Tibial artery (tissue), 4 donors: ENCODE measurements at regions not wholly inside any gene's neighbourhood (a gene's known extent, or its start where the extent isn't known, plus 50 kb on each side); places are given as distances from the start of the nearest gene placed in this dataset.

Experiments used
- DNase-seq, 2 donors: peaks; one replicate each; pipeline ENCODE4 v3.0.0-alpha.2; 2019
- H3K27ac ChIP-seq, 2 donors: fragments of 200-600 bp; sonication (generic) in 1 of 2; 1 replicate in 1 of 2; 2 replicates in 1 of 2; pipeline ENCODE4 v1.5.1; 2018 to 2019; ENCODE audit warnings: mild to moderate bottlenecking in 1 of 2
- H3K27me3 ChIP-seq, 2 donors: fragments of 200-600 bp; sonication (generic) in 1 of 2; one replicate each; pipeline versions ENCODE4 v1.5.1 to v1.6.0; 2016 to 2019
- H3K36me3 ChIP-seq, 3 donors: fragments of 200-600 bp; sonication (generic) in 2 of 3; one replicate each; pipeline ENCODE4 v1.5.1; 2016 to 2019; ENCODE audit warnings: mild to moderate bottlenecking in 2 of 3
- H3K4me1 ChIP-seq, 4 donors: fragments of 200-600 bp; sonication (generic) in 2 of 4; 1 replicate in 3 of 4; 2 replicates in 1 of 4; pipeline ENCODE4 v1.5.1; 2016 to 2019
- H3K4me3 ChIP-seq, 2 donors: fragments of 200-600 bp; sonication (generic) in 1 of 2; 1 replicate in 1 of 2; 2 replicates in 1 of 2; pipeline ENCODE4 v1.5.1; 2018 to 2019; ENCODE audit warnings: mild to moderate bottlenecking in 2 of 2
- H3K9me3 ChIP-seq, 3 donors: fragments of 200-600 bp; sonication (generic) in 1 of 3; one replicate each; pipeline ENCODE4 v1.5.1; 2016 to 2019
- intact Hi-C: fragments of 100-400 bp; cut with DNase I; formaldehyde crosslinking; loops from one replicate; pipeline ENCODE4 v1.15.0; 2023; ENCODE audit warnings: low total_unique reads
- TF ChIP-seq, protein P1 (sequence below), 2 experiments: fragments of 200-600 bp in 1 of 2; fragments of 450-650 bp in 1 of 2; IDR thresholded peaks; one replicate each; pipeline ENCODE4 v1.5.1; 2017 to 2019; ENCODE audit warnings: antibody characterized with exemption in 2 of 2, mild to moderate bottlenecking in 1 of 2, moderate library complexity in 1 of 2

DNA sequence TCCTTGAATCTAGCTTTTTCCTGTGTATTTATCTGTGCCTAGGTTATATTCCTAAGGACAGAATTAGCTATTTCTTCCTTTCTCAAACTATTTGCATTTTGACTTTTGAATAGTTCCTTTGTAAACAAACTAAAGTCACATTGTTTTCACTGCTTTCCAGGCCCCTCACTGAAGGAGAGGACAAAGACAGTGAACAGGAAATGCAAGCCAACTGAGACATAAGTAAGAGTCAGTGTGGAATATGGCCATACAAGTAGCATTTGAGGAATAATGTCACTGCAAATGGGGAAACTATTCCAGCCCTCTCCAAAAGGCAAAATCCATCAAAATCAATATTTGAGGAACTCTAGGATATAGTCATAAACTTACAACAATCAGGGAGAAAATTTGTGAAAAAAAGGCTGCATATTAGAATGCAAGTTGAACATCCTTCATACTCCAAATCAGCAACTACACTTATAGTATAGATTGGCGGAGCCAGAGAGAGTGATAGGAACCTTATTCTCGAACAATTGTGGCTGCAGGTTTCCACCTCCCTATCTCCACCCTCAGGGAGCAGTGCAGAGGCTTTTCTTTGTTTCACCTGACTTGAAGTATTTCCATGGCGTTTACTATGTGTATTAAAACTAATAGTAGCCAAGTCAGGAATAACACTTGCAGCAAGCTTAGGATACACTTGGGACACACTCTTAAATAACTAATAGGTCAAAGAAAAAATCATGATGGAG lies 1110.4 kb upstream of the ADGRL3 start:
- intact Hi-C loops, result no loop called here
- no peak overlapping the region for H3K27ac ChIP-seq
- H3K9me3 ChIP-seq, result no peaks in the 10 kb centered on the region
- no peaks in the 10 kb centered on the region for H3K4me1 ChIP-seq
- no peak for DNase-seq
- no peak overlapping the region for H3K4me3 ChIP-seq
- TF ChIP-seq, protein P1, sequence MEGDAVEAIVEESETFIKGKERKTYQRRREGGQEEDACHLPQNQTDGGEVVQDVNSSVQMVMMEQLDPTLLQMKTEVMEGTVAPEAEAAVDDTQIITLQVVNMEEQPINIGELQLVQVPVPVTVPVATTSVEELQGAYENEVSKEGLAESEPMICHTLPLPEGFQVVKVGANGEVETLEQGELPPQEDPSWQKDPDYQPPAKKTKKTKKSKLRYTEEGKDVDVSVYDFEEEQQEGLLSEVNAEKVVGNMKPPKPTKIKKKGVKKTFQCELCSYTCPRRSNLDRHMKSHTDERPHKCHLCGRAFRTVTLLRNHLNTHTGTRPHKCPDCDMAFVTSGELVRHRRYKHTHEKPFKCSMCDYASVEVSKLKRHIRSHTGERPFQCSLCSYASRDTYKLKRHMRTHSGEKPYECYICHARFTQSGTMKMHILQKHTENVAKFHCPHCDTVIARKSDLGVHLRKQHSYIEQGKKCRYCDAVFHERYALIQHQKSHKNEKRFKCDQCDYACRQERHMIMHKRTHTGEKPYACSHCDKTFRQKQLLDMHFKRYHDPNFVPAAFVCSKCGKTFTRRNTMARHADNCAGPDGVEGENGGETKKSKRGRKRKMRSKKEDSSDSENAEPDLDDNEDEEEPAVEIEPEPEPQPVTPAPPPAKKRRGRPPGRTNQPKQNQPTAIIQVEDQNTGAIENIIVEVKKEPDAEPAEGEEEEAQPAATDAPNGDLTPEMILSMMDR (IDR thresholded peaks at IDR 0.05), result no peak
- no peaks in the 10 kb centered on the region for H3K27me3 ChIP-seq
- H3K36me3 ChIP-seq, result no peaks in the 10 kb centered on the region

DNA sequence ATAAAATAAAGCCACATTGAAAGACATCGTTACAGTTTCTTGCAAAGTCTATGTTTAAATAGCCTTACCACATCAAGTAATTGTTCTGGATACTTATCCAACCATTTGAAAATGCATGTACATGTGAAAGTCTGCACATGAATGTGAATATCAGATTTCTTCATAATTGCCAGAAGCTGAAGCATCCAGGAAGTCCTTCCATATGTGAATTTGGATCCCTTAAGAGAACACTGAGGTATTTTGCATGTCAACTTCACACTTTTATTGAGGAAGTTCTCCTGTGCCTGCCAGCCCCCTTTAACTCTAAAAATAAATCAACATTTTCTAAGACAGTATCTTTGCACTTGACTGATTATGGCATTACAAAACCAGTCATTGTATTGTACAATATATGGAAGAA lies 1103.5 kb upstream of the ADGRL3 start:
- intact Hi-C loops, result no loop called here
- Histone ChIP-seq H3K27ac (no peak overlapping the region), H3K36me3 (no peaks in the 10 kb centered on the region), H3K9me3 (no peaks in the 10 kb centered on the region), H3K4me1 (no peaks in the 10 kb centered on the region), H3K27me3 (no peaks in the 10 kb centered on the region), H3K4me3 (no peak overlapping the region)
- TF ChIP-seq, protein P1 (IDR thresholded peaks at IDR 0.05), result no peak
- DNase-seq, result no peak

DNA sequence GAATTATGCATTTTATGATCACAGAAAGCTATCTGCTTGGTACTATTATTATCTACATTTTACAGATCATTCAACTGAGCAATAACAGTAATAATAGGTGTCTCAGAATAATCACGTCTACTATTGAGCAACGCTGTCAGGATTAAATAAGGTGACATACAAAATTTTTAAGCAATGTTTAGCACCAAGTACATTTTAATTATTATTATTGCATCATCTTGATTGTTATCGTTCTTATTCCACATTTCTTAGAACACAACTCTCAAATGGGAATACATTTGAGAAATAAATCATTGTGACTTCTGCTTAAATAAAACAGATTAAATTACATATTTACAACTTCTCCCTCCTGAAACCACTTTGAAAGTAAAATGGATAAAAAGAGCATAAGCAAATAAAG lies 1083.5 kb upstream of the ADGRL3 start:
- H3K27me3 ChIP-seq, result no peaks in the 10 kb centered on the region
- intact Hi-C loops, result no loop called here
- no peaks in the 10 kb centered on the region for H3K36me3 ChIP-seq
- H3K27ac ChIP-seq, result no peak overlapping the region
- no peaks in the 10 kb centered on the region for H3K9me3 ChIP-seq
- peaks cover 0 to 6% (median 0%) of the 10 kb centered on the region in 4 donors for H3K4me1 ChIP-seq
- TF ChIP-seq, protein P1 (IDR thresholded peaks at IDR 0.05), result no peak
- no peak overlapping the region for H3K4me3 ChIP-seq
- DNase-seq, result no peak

DNA sequence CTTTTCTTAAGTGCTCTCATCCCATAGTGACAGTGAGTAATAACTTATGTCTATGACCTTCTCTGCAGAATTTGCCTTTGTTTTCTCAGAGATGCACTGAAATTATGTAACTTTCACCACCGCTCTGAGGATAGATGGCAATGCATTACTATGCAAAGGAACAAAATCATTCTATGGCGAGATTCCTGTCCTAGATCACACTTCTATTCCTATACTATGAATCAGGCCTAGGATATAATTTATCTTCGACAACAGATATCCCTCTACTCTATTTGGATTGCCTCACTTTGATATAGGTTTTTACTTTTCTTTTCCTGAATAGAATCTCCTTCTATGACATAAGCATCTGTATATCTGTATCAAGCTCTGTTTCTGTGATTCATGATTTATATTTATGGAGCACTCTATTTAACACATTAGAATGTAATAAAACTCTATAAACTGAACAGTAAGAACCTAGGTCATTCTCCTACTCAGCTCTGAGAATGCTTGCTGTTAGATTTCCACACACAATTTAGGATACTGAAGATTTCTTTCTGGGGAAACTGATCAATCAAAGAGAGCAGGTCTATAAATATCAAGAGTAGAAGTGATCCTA lies 1082.3 kb upstream of the ADGRL3 start:
- Histone ChIP-seq H3K27ac (no peak overlapping the region), H3K4me3 (no peak overlapping the region), H3K4me1 (peaks cover 0 to 6% (median 0%) of the 10 kb centered on the region in 4 donors), H3K9me3 (no peaks in the 10 kb centered on the region), H3K36me3 (no peaks in the 10 kb centered on the region), H3K27me3 (no peaks in the 10 kb centered on the region)
- no peak for DNase-seq
- TF ChIP-seq, protein P1 (IDR thresholded peaks at IDR 0.05), result no peak
- intact Hi-C loops, result no loop called here

DNA sequence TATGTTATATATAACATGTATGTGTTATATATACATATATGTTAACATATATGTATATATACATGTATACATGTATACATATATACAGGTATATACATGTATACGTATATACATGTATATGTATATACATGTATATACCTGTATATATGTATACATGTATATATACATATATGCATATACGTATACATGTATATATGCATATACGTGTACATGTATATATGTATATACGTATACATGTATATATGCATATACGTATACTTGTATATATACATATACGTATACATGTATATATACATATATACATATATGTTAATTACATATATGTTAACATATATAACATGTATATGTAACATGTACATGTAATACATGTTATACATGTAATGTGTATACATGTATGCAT lies 1077.3 kb upstream of the ADGRL3 start:
- Histone ChIP-seq H3K36me3 (no peaks in the 10 kb centered on the region), H3K9me3 (no peaks in the 10 kb centered on the region), H3K4me1 (peaks cover 0 to 6% (median 0%) of the 10 kb centered on the region in 4 donors), H3K27ac (no peak overlapping the region), H3K27me3 (no peaks in the 10 kb centered on the region), H3K4me3 (no peak overlapping the region)
- no peak for DNase-seq
- TF ChIP-seq, protein P1 (IDR thresholded peaks at IDR 0.05), result no peak
- intact Hi-C loops, result no loop called here
